Colon (tissue), 2 donors: ENCODE measurements at regions not wholly inside any gene's neighbourhood (a gene's known extent, or its start where the extent isn't known, plus 50 kb on each side); places are given as distances from the start of the nearest gene placed in this dataset.

Source experiments
- FAIRE-seq: peaks from 2 replicates; lab custom pipeline; 2012; peaks lifted over from hg19 to GRCh38; lab: Jason Lieb, UNC
- donor health status: control.
- donor health status: control.

GRCh38 chr5:6832994-6833393, 119.8 kb downstream of the TENT4A start:
- no peak for FAIRE-seq

DNA sequence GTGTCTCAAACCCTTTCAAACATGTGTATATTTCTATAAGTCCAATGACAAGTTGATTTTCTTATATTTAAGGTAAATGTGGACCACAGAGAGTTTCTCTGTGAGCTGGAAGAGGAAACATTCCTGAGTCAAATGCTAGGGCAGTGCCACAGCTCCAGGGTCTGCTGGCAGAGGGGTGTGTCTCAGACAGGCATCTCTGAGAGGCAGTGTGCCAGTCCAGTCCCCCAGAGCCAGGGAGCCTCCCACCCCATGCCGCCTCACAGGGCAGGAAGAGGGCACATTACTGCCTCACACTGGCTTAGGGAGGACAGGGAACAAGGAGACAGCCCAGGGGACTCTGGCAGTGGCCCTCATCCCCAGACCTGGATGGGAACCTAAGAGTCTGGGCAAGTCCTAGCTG, 120.2 kb downstream of the TENT4A start:
- no peak for FAIRE-seq

DNA sequence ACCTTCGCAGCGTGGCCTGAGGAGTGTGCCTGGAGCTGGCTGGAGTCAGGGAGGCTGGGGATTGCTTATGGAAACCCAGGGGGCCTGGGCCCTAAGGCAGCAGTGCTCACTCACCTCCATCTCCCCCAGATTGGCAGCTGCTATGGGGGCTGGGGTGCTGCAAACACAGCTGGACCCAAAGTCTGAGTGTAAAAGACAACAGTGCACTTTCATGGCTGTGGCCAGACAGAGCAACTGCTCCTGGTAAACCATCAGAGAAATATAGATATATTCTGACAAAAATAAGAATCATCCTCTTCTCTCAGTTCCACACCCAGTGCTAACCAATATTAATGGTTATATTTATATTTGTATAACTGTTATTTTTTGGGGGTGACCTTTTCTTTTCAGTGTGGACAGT, 123.9 kb downstream of the TENT4A start:
- FAIRE-seq = no peak

GRCh38 chr5:6837519-6838110, 124.4 kb downstream of the TENT4A start:
- no peak for FAIRE-seq

- FAIRE-seq = no peak
Measured at GRCh38 chr5:6838736-6839135, 125.5 kb downstream of the TENT4A start.

DNA sequence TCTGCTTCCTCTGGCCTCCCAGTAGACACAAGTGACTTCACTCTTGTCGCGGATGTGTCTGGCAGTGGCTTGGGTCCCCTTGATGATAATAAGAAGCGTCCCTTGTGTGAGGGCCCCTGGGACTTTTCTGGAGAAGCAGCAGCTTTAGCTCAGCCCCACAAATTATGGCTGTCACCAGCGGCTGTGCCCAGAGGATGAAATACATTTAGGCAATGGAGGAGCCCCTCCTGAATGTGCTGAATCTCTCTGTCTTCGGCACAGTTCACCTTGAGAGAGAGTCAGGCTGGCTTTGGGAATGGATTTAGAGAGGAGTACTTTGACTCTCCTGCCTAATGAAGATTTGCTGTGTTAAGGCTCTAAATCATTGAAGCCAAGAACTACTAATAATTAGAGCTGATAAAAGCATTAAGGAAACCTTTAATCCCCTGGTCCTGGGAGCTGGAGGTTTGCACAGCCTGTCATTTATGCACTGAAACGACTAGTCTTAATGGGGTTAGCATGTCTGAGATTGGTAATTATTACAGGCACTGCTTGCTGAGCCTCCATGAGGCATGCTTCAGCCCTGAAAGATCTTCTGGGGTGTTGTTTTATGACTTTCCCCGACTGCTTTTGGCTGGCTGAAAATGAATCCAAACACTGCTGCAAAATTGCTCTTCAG, 127.0 kb downstream of the TENT4A start:
- no peak for FAIRE-seq

DNA sequence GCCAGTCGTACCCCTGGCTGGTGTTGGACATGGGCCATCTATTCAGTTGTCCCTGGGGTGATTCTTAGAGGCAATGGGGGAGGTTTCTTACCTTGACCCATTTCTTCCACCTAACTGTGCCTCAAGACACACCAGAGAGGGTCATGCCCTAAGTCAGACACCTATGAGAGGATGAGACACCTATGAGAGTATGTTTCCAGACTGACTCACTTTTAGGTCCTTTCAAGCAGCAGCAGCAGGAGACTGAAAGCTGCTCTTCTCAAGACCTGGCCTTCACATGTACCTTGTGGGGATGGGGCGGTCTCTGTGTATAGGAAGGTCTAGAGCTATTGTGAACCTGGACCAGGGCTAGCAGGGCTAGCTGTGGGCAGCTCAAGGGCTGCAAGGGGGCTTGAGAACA, 130.1 kb downstream of the TENT4A start:
- FAIRE-seq = no peak

GRCh38 chr5:6843821-6844220, 130.6 kb downstream of the TENT4A start:
- FAIRE-seq = no peak

DNA sequence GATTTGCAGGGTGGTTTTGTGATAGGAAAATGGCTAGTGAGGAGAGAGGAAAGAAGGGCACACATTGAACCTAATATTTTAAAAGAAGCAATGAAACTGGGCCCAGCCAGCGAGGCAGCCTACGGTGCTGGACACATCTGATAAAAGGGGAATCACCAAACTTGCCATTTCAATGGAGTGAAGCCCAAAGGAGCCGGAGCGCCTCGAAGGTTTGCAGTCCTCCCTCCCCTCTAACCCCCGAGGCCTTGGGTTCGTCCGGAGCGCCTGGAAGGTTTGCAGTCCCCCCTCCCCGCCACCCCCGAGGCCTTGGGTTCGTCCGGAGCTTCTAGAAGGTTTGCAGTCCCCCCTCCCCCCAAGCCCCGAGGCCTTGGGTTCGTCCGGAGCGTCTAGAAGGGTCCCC, 132.6 kb downstream of the TENT4A start:
- FAIRE-seq = no peak

- FAIRE-seq = no peak
Measured at GRCh38 chr5:6847870-6848269, 134.6 kb downstream of the TENT4A start.

DNA sequence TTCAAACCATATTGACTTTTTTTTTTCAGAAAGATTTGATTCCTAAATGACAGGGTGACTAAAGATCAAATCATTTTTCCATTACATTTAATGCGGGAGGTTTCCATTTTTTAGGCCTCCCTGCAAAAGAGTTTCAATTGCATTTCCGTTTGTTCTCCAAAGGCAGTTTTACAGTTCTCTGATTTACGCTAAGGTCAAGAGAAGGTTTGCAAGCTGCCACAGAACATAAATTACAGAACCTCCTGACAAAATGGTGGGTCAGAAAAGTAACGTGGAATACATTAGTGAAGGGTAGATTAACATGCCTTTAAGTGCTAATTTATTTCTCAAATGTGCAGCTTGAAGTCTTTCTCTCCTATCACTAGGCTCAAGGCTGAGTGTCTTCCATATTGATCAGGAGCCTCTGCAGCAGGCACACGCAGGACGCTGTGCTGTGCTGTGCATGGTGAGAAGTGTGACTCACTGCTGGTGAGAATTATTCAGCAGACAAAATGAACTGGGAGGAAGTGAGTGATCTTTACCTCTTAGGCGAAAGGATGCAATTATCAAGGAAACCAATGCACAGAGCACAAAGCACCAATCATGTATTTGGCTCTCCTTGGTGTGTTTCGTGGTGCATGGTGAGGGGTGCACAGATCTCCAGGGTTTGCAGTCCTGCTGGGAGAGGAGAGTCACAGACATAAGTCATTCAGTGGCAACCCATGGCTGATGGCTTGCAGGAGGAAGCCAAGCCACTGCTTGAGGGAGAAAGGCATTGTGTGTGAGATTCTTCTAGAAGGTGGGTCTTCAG, 136.3 kb downstream of the TENT4A start:
- no peak for FAIRE-seq

- FAIRE-seq = no peak
Measured at GRCh38 chr5:6850106-6850432, 136.8 kb downstream of the TENT4A start.

- FAIRE-seq = no peak
Measured at GRCh38 chr5:6856653-6857052, 143.4 kb downstream of the TENT4A start.

DNA sequence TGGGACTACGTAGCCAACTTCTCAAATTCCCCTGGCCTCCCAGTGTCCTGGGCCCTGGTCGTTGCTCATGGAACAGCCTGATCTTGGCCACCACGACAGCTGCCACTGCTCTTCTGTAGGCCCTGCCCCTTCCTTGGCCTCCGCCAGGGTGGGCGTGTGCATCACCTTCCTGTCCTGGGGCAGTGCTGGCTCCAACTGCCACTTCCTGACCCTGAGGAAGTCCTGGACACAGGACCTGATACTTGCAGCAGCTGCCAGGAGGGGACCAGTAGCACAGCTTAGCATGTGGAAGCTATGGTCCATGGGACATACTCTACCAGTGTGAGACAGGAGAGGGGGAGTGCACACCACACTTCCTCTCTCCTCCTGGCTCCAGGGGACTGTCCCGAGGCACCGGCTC, 145.2 kb downstream of the TENT4A start:
- no peak for FAIRE-seq

- FAIRE-seq = no peak
Measured at GRCh38 chr5:6859023-6859422, 145.8 kb downstream of the TENT4A start.

DNA sequence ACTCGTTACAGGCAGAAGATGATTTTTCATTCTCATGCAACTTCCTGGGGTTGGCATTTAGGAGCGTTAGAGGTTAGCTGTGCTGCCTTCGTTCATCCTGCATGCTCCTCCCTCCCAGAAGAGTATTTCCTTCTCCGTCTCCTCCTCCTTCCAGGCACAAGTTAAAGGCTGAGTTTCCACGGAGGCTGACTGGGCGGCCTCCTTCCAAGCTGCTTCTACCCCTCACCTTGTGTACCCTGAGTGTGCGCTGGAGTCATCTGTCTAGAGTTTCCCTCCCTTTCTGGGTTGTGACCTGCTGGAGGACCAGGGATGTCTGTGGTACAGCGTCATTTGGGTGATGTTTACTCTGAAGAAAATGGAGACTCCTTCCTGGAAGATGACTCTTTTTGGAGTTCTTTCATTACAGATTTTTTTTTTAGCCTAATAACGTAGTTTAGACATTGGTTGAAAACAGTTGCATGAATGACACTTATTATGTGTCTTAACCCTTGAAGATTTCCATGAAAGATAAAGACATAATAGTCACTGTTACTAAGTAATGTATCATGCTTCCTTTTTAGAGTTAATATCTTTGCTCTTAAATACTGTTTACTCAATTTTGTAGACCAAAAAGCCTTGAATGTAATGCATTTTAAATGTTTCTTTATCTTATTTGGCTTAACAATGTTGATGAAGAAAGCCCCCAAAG, 146.9 kb downstream of the TENT4A start:
- FAIRE-seq = no peak

- FAIRE-seq = no peak
Measured at GRCh38 chr5:6861036-6861435, 147.8 kb downstream of the TENT4A start.

DNA sequence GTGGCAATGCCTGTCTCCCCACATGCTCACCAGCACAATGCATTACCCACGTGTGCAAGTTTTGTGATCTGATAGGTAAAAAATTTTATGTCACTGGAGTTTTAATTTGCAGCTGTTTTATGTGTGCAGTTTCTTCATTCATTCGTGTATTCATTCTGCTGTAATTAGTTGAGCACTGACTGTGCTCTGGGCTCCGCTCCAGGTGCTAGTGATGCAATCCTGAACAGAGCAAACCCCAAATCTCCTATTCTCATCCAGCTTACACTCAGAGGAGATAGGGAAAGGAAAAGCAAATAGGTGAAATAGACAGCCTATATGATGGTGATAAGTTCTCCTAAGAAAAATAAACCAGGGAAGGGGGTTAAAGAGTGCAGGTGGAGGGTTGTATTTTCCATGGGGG, 148.4 kb downstream of the TENT4A start:
- FAIRE-seq = no peak

GRCh38 chr5:6862306-6862705, 149.1 kb downstream of the TENT4A start:
- FAIRE-seq = no peak

- FAIRE-seq = no peak
Measured at GRCh38 chr5:6867712-6868111, 154.5 kb downstream of the TENT4A start.

DNA sequence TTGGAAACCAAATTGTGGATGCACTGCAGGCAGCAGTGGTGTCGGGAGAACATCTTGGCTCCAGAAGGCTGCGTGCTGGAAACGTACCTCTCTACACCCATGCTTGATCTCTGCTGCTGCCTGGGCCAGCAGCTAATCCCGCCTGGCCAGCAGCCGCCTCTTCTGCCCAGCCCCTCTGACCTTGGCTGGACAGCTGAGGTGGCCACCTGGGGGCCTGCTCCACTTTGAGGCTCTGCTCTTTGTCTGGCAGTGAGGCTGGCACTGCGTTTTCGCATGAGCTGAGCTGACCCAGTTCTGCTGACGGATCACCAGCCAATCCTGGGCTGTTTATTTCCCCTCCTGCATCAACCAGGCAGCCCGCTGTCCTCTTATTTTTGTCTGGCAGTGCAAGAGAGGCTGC, 154.9 kb downstream of the TENT4A start:
- FAIRE-seq = no peak

- FAIRE-seq = no peak
Measured at GRCh38 chr5:6868575-6869215, 155.5 kb downstream of the TENT4A start.

GRCh38 chr5:6869677-6870076, 156.4 kb downstream of the TENT4A start:
- FAIRE-seq = no peak
